ENCODE measurements at regions not wholly inside any gene's neighbourhood (a gene's known extent, or its start where the extent isn't known, plus 50 kb on each side); places are given as distances from the start of the nearest gene placed in this dataset.
"Not testable (repeated sequence)": the region's sequence is repeated elsewhere in the genome, so short reads cannot be mapped to it uniquely, and the experiment has no call there.

DNA sequence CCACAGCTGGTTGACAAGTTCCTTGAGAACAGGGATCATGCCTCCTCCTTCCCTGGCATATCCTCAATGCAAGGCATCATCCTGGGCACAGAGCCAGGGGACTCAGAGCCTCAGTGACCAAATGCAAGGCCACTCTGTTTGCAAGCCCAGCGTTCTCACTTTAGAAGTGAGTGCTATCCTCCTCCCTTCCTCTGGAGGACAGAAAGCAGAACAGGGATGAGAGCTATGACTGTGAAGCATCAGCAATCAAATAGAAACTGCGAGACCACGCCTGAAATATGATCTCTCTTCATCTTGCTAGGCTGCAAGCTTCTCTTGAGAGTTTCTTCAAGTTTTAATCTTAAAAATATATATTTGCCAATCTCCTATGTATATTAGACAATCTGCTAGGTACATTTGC is 119.8 kb downstream of the LRATD1 start:
- DNase-seq (ENCODE audit: low read depth), result no peak

DNA sequence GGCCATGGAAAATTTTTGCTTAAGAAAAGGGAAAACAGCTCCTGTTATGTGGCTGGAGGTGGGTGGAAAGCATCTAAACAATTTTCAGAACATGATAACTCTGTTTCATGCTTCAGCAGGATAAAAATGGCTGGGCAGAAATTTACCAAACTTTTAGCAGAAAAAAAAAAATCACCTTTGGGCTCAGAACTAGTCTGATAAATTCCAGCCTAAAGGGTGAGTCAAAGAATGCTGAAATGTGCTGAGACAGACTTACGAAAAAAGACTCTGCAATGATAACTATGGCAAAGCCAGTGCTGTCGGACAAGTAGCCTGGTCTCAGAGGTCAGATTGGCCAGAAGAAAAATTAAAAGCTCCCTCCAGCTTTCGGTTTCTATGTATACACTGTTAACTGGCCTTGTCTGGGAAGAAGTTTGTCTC is 123.6 kb downstream of the LRATD1 start:
- DNase-seq (ENCODE audit: low read depth), result no peak

DNA sequence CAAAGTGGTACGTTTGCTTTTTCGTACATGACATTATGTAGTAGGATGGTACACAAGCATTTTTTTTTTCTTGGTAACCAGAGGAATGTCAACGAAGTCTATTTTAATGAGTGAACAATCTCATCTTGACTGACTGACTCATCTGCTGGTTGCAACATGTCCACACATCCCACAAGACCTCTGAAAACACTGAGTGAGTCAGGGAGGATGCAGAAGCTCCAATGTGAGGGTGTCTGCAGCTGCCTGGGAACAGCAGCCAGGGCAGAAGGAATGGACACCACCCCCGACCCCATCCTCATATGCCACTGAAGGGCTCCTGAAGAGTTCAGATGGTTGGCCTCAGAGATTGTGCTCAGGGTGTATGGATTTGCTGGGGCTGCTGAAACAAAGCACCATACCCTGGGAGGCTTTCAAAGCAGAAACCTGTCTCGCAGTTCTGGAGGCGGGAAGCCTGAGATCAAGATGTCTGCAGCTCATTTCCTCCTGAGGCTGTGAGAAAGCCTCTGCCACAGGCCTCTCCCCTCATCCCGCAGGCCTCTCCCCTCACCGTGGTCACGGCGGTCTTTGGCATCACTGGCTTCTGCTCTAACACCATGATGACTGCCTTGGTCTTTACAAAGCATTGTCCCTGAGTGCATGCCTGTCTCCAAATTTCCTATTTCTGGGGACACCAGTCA is 124.6 kb downstream of the LRATD1 start:
- no peak for DNase-seq (ENCODE audit: low read depth)

DNA sequence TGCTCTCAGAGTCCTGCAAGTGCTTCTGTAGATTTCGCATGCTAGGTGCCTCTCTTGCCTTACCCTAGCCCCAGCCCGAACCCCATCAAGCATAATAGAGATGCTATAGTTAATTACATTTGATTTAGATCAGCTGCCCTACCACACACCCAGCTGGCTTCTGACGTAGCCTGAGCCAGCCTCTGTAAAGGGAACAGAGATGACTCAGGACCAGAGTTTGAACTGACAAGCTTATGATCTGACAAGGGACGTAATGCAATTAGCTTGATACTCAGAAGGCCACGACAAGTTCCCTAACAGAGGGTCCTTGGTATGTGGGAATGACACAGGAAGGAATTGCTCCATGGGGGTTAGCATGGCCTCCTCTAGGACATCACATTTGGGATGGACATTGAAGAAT is 126.6 kb downstream of the LRATD1 start:
- no peak for DNase-seq (ENCODE audit: low read depth)

DNA sequence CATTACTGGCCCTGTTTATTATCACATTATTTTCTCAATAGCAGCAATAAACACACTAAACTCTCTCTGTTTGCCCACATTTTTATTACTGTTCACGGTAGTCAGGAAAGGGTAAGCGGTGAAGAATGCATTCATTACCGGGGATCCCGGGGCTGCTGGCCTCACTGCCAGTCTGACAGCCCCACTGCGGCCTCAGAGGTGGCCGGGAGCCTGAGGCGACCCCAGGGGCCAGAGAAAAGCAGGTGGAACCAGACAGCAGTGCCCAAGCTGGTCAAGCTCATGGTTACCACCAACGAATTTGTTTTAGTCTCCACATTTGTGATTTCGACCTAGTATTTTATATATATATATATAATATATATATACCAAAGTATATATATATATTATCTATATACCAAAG is 127.7 kb downstream of the LRATD1 start:
- no peak for DNase-seq (ENCODE audit: low read depth)

DNA sequence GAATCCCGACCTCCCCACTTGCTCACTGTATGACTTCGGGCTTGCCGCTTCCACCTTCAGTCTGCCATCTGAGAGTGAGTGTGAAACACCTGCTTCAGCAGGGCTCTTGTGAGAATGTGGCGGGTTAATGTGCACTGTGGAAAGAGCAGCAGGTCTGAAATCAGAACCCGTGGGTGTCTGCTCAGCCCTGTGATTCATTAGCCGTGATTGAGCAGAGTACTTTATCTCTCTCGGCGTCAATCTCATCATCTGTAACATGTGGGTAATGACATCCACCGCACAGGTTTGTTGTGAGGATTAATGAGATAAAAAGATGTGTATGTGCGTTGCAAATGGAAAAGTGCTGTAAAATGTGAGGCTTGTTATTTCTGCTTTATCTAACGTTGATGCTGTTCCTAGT is 128.6 kb downstream of the LRATD1 start:
- no peak for DNase-seq (ENCODE audit: low read depth)

DNA sequence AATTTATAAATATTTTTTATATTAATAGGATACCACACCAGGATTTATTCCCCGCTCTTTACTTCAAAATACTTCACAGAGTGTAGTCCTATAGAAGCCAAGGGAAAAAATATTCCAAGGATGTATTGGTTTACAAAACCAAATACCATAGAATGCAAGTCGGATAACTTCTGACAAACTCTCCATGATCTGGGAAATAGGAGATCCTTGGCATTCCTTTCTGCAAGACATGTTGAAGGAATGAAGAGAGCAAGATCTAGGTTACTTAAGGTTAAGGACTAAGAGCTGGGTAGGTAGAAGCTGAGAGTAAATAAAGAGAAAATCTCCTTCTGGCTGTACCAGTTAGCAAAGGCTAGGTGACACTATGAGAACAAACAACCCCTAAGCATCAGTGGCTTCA is 141.2 kb downstream of the LRATD1 start:
- no peak for DNase-seq (ENCODE audit: low read depth)

DNA sequence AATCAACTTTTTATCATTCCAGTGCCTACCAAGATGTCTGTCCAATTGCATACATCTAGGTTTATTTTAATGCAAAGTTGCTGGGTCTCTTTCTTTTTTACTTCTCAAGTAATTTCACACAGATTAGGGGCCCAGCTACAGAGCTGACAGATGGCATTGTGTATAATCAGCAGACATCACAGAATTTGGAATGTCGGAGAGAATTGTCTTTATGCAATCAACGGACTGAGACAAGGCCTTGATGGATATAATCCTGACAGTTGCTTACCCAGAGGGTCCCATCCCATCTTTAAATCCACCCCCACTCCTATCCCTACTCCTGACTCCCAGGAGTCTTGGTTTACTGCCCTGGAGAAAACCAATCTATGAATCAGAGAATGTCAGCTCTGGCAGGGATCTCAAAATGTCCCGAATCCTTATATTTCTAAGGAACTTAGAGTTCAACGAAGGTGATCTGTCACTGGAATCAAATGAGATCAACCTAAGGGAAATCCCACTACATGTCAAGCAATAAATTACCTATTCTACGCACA is 142.0 kb downstream of the LRATD1 start:
- no peak for DNase-seq (ENCODE audit: low read depth)

DNA sequence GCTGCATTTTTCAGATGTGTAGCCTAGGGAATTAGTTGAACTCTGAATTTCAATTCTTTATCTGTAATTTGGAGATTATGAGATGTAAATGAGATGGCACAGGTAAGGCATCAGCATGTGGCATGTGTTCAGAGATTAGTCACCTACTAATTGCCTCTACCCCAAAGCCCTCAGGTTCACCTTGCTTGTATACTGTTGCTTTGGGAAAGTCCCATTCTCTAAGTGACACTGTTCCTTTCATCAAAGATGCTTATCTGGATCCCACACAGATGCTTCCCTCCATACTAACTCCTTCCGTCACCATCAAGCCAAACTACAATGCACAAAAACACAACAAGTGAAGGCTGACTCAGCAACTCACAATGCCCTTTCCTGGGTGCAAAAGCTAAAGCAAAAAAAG is 143.7 kb downstream of the LRATD1 start:
- DNase-seq (ENCODE audit: low read depth), result no peak

DNA sequence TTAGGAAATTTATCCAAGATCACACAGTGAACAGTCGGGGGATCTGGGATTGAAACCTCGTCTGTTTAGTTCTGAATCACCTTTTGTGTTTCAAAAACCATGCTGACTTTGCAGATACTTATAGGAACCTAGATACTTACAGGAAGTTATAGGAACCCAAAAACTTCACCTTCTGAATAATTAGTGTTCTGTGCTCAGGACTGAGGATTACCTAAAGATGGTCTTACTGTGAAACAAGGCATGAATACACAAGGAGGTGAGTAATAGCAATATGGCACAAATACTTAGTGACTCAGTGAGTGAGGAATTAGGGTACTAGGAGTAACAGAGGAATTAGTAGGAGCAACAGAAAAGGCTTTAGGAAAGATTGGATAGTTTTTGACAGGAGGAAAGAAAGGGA is 145.5 kb downstream of the LRATD1 start:
- DNase-seq (ENCODE audit: low read depth), result no peak

DNA sequence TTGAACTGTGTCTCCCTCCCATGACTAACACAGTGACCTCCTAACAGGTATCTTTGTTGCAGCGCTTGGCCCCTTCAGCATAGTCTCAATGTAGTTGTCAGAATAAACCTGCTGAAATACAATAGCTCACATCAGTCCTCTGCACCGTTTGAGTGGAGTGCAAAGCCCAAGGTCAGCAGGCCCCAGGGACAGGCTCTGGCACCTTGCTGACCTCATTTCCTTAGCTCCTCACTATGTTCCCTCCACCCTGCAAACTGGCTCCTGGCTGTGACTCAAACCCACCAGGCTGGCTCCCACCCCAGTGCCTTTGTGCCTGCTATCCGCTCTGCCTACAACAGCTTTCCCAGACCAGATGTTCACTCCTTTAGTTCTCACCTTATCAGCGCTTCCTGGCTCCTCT is 146.7 kb downstream of the LRATD1 start:
- no peak for DNase-seq (ENCODE audit: low read depth)

DNA sequence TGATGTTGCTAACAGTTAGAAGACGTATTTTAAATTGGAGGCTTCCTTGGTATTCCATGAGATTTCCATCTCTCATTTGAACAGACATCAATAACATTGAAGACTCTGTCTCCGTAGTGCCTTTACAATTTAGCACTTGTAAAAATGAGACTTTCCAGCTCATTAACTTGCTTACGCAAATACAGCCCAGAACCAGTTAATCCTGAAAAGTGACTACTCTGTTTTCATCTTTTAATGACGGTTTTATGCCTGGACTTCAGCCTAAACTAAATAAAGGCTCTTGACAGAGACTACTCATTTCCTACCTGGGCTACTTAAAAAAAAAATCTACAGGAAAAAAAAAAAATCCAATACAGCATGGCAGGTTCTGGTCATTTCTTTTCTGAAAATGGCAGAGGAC is 148.6 kb downstream of the LRATD1 start:
- no peak for DNase-seq (ENCODE audit: low read depth)

DNA sequence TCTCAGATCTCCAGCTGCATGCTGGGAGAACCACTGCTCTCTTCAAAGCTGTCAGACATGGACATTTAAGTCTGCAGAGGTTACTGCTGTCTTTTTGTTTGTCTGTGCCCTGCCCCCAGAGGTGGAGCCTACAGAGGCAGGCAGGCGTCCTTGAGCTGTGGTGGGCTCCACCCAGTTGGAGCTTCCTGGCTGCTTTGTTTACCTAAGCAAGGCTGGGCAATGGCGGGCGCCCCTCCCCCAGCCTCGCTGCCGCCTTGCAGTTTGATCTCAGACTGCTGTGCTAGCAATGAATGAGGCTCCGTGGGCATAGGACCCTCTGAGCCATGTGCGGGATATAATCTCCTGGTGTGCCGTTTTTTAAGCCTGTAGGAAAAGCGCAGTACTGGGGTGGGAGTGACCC is 156.3 kb downstream of the LRATD1 start:
- DNase-seq (ENCODE audit: low read depth), result not testable (repeated sequence)

DNA sequence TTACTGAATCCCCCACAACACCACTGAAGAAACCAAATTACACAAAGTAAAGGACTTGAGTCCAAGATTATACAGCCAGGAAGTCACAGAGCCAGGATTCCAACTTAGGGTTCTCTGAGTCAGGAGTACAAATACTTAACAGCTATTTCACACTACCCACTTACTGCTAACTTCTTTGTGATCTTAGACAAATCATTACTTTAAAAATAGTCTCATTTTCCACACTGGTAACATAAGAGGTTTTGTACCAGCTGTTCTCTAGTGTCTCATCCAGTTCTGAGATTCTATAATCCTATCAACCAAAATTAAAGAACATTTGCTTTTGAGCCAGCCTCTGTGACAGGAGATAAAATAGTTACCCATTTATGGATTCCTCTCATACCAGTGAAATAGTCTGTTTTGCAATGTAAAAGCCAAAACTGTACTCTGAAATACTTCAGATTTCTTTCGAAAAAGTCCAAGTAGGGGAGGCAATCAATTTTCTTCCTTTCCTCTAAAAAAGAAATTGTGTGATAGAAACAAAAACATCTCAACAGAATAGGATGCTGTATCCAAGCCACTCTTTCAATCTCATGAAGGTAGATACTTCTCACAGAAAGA is 157.6 kb downstream of the LRATD1 start:
- no peak for DNase-seq (ENCODE audit: low read depth)

DNA sequence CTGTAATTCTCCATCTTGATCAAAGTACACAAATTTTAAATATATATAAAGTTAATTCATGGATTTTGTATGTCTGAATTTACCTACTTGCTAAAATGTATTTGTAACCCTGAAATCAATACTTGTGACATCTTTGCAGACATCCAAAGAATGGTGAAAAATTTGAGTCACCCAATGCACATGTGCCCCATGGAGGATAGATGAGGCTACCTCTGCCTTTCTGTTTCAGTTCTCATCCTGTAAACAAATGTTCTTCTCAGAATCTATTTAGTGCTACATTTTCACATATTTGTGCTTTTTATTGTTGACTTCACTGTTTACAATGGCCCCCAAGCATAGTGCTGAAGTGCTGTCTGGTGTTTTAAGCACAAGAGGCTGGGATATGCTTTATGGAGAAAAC is 171.5 kb downstream of the LRATD1 start:
- DNase-seq (ENCODE audit: low read depth), result no peak

DNA sequence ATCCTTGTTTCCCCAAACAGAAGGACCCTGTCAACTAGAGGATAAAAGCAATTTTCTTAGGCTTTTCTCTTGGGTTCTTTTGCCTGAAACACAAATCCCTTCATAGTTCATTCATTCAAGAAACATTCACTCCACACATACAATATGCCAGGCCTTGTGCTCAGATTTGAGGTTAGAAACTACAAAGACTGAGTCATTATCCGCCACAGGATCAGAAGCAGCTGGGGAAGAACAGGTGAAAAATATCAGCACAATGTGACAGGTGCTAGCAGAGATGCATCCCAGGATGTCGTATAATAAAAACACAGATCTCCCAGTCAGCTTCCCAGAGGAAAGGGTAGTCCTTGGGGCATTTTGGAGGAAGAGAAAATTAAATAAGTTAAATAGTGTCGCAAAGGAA is 172.4 kb downstream of the LRATD1 start:
- no peak for DNase-seq (ENCODE audit: low read depth)

DNA sequence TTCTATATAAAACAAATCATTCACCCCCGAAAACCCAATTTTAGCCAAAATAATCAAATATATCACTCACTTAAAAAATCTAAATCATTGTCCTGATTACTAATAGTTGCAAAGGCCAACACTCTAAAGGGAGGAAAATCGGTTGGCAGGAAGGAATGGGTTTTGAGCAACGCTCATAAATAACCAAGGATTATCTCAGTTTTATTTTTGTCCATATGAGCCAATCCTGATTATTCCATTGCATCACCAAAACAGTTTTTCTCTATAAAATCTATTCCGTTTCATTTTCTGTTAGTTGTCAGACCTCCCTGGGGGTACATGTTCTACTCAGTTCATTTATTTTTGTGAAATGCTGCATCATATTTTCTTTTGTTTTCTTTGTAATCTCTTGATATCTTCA is 174.1 kb downstream of the LRATD1 start:
- DNase-seq (ENCODE audit: low read depth), result peak; percentile 49

DNA sequence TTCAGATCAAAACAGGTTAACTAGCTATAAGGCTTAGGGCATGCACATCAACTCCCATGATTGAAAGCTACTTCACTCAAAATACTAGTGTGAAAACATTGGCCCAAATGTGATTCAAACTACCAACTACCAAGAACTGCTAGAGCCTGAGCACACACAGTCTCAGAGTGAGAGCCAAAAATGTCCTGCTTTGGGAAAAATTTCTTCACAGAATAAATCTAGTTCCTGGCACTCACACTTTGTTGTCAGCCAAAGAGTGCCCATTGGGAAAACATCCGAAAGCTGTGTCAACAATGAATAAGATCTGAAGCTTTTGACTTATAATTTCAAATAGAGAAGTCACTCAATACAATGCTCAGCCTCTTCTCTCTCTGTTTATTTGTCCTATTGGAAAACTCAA is 182.7 kb downstream of the LRATD1 start:
- DNase-seq (ENCODE audit: low read depth), result peak; percentile 35

DNA sequence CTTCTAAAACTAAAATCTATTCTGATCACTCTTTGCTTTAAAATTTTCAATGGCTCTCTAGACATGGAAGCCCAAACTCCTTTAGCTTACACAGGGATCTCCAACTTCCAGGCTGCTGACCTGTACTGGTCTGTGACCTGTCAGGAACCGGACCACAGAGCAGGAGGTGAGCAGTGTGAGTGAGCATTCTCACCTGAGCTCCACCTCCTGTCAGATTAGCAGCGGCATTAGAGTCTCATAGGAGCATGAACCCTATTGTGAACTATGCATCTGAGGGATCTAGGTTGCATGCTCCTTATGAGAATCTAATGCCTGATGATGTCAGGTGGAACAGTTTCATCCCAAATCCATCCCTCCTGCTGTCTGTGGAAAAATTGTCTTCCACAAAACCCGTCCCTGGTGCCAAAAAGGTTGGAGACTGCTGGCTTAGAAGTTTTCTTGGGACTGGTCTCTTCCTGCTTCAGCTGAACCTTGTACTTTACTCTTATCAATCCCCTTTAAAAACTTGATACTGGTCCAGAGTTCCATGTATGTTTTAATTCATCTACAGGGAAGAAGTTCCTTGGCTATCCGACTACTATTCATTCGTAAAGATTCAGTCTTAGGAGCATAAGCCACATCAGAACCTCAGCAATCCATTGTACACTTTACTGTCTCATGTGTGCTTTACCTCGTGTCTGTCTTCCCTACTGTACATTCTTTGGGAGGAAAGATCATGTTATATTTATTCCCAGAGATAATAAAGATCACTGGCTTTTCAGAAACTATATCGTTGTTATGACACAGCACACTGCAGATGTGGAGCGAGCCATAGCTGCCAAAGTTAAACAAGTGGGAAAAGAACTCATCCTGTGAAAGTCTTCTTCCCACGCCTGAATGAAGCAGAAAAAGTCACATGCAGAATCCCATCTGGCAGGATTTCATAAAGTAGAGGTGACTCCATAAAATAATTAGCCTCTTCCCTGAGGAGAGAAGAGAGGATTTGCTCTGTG is 183.8 kb downstream of the LRATD1 start:
- DNase-seq (ENCODE audit: low read depth), result peak; percentile 19

DNA sequence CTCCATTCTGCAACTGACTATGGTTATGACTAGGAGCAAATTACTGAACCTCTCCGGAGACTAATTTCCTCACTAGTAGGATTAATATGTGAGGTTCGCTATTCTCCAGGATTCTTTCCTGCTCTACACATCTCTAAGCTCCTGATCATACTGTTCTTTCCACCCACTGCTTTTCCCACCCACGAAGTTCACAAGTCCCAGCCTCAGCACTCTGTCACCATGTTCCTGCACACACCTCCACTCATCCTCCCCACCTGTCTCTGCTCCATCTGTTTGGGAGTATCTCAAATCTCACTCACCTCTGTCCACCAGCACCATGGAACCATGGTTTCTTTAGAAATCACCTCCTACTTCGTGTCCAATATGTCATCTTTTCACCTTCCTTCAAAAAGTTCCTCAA is 185.3 kb downstream of the LRATD1 start:
- DNase-seq (ENCODE audit: low read depth), result no peak

DNA sequence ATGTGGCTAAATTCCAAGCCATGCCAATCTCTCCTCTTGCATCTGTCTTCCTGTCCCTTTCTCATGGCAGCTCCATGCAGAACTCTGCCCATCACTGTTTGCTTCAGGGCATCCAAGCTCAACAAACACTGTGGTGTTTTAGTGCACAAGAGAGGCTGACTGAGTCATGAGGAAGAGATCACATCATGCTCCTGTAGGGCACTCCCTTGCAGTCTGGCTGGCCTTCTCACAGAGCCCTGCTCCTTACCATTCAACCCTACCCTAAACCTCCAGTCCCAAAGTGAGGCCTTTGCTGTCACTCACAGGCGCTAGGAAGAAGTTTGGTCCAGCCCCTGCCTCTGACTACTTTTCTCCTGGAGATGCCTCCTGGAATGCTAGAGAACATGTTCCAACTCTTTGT is 194.0 kb downstream of the LRATD1 start:
- no peak for DNase-seq (ENCODE audit: low read depth)

DNA sequence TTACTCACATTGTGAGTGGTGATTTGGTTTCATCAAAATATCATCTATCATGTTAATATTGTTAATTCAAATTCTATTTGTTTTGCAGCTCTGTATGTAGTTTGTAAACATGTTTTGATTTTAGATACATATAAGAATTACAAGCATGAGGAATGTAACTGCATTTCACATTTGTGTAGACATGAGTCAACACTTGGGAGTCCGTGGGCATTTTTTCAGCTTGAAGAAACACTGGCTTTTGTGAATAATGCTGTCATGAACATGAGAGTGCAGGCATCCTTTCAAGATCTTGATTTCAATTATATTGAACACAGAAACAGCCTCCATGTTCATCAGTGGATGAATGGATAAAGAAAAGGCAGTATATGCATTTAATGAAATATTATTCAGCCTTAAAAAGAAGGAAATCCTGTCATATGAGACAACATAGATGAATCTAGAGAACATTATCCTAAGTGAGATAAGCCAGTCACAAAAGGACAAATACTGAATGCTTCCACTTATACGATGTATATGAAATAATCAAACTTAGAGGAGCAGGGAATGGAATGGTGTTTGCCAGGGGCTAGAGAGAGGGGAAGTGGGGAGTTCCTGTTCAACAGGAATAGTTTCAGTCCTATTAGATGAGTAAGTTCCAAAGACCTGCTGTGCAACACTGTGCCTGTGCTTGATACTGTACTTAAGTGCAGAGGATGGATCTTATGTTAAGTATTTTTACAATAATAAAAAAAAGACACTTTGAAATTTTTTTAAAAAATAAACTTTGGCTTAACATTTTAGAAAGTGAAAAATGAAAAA is 194.9 kb downstream of the LRATD1 start:
- no peak for DNase-seq (ENCODE audit: low read depth)
